ENCODE measurements at regions not wholly inside any gene's neighbourhood (a gene's known extent, or its start where the extent isn't known, plus 50 kb on each side); places are given as distances from the start of the nearest gene placed in this dataset.

DNA sequence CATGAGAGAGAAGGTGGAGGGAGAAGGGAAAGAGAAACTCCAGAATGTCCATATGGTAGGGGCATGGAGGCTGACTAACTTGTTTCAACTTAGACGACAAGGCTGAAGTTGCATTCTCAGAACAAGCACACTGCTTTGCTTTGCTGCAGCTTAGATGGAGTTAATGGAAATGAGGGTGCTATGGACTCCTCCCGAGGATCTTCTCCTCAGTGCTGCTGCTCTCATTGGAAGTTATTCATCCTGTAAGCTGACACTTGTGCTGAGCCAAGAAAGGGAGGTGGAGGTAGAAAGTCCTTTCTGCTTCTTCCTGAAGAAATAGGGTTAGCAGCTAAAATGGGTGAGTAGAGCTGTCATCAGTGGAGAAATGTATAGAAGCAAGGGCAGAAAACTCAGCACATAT, 215.3 kb downstream of the SEC16B start:
- TF ChIP-seq CREB1 (IDR thresholded peaks at IDR 0.05; ENCODE audit: low read depth) (no peak), FOXM1 (IDR thresholded peaks at IDR 0.05; ENCODE audit: borderline replicate concordance, low read depth) (no peak), YY1 (IDR thresholded peaks at IDR 0.05; ENCODE audit: low read depth) (no peak), EGR1 (IDR thresholded peaks at IDR 0.05) (no peak), TAF1 (IDR thresholded peaks at IDR 0.05; ENCODE audit: low read depth) (no peak), CEBPB (IDR thresholded peaks at IDR 0.05) (no peak), REST (IDR thresholded peaks at IDR 0.05; ENCODE audit: low read depth) (no peak), TCF12 (IDR thresholded peaks at IDR 0.05; ENCODE audit: low read depth) (no peak), TEAD4 (IDR thresholded peaks at IDR 0.05) (no peak), NFIC (IDR thresholded peaks at IDR 0.05) (no peak), ZBTB7A (IDR thresholded peaks at IDR 0.05; ENCODE audit: low read depth) (no peak), RAD21 (IDR thresholded peaks at IDR 0.05; ENCODE audit: low read depth) (no peak), EP300 (IDR thresholded peaks at IDR 0.05; ENCODE audit: borderline replicate concordance) (no peak)
- TF ChIP-seq, protein P1, sequence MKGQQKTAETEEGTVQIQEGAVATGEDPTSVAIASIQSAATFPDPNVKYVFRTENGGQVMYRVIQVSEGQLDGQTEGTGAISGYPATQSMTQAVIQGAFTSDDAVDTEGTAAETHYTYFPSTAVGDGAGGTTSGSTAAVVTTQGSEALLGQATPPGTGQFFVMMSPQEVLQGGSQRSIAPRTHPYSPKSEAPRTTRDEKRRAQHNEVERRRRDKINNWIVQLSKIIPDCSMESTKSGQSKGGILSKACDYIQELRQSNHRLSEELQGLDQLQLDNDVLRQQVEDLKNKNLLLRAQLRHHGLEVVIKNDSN (IDR thresholded peaks at IDR 0.05), result no peak
- TF ChIP-seq, protein P2, sequence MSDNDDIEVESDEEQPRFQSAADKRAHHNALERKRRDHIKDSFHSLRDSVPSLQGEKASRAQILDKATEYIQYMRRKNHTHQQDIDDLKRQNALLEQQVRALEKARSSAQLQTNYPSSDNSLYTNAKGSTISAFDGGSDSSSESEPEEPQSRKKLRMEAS (IDR thresholded peaks at IDR 0.05), result no peak

DNA sequence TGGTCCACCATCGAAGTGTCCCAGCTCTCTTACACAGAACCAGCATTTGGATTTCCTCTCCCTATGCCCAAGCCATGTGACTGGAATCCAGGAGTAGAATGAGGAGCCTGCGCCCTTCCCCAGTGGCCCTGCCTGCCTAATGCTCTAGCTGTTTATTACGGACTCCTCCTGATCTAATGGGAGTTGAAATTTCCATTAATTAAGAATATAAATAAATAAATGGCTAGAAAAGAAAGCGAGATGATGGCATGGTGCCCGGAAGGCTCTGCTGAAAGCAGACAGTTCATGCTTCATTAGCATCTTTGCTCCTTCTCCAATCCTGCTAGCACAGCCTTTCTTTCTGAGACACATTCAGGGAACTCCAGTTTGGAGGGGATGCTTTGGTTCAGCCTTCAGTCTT, 216.2 kb downstream of the SEC16B start:
- TF ChIP-seq TCF12 (IDR thresholded peaks at IDR 0.05; ENCODE audit: low read depth) (no peak), CREB1 (IDR thresholded peaks at IDR 0.05; ENCODE audit: low read depth) (no peak), EGR1 (IDR thresholded peaks at IDR 0.05) (no peak), TAF1 (IDR thresholded peaks at IDR 0.05; ENCODE audit: low read depth) (no peak), FOXM1 (IDR thresholded peaks at IDR 0.05; ENCODE audit: borderline replicate concordance, low read depth) (no peak), YY1 (IDR thresholded peaks at IDR 0.05; ENCODE audit: low read depth) (no peak), REST (IDR thresholded peaks at IDR 0.05; ENCODE audit: low read depth) (no peak), RAD21 (IDR thresholded peaks at IDR 0.05; ENCODE audit: low read depth) (no peak), CEBPB (IDR thresholded peaks at IDR 0.05) (no peak)
- TF ChIP-seq, protein P2 (IDR thresholded peaks at IDR 0.05), result no peak

- TF ChIP-seq NFIC (IDR thresholded peaks at IDR 0.05) (no peak), CREB1 (IDR thresholded peaks at IDR 0.05; ENCODE audit: low read depth) (no peak), FOXM1 (IDR thresholded peaks at IDR 0.05; ENCODE audit: borderline replicate concordance, low read depth) (no peak), CEBPB (IDR thresholded peaks at IDR 0.05) (no peak)
Measured at GRCh38 chr1:177748080-177748801, 221.6 kb downstream of the SEC16B start.

- no peak for TF ChIP-seq ZBTB7A (IDR thresholded peaks at IDR 0.05; ENCODE audit: low read depth)
- TF ChIP-seq REST (IDR thresholded peaks at IDR 0.05; ENCODE audit: low read depth), result no peak
- TF ChIP-seq FOXM1 (IDR thresholded peaks at IDR 0.05; ENCODE audit: borderline replicate concordance, low read depth), result no peak
- TF ChIP-seq CEBPB (IDR thresholded peaks at IDR 0.05), result no peak
- no peak for TF ChIP-seq TCF12 (IDR thresholded peaks at IDR 0.05; ENCODE audit: low read depth)
- TF ChIP-seq RAD21 (IDR thresholded peaks at IDR 0.05; ENCODE audit: low read depth), result no peak
- TF ChIP-seq TAF1 (IDR thresholded peaks at IDR 0.05; ENCODE audit: low read depth), result no peak
- no peak for TF ChIP-seq EGR1 (IDR thresholded peaks at IDR 0.05)
- no peak for TF ChIP-seq EP300 (IDR thresholded peaks at IDR 0.05; ENCODE audit: borderline replicate concordance)
- TF ChIP-seq YY1 (IDR thresholded peaks at IDR 0.05; ENCODE audit: low read depth), result no peak
- TF ChIP-seq NFIC (IDR thresholded peaks at IDR 0.05), result no peak
- TF ChIP-seq, protein P1 (IDR thresholded peaks at IDR 0.05), result no peak
- TF ChIP-seq, protein P2 (IDR thresholded peaks at IDR 0.05), result no peak
- TF ChIP-seq TEAD4 (IDR thresholded peaks at IDR 0.05), result no peak
- no peak for TF ChIP-seq CREB1 (IDR thresholded peaks at IDR 0.05; ENCODE audit: low read depth)
Measured at GRCh38 chr1:177746155-177746554, 223.7 kb downstream of the SEC16B start.
